ENCODE measurements at regions not wholly inside any gene's neighbourhood (a gene's known extent, or its start where the extent isn't known, plus 50 kb on each side); places are given as distances from the start of the nearest gene placed in this dataset.

DNA sequence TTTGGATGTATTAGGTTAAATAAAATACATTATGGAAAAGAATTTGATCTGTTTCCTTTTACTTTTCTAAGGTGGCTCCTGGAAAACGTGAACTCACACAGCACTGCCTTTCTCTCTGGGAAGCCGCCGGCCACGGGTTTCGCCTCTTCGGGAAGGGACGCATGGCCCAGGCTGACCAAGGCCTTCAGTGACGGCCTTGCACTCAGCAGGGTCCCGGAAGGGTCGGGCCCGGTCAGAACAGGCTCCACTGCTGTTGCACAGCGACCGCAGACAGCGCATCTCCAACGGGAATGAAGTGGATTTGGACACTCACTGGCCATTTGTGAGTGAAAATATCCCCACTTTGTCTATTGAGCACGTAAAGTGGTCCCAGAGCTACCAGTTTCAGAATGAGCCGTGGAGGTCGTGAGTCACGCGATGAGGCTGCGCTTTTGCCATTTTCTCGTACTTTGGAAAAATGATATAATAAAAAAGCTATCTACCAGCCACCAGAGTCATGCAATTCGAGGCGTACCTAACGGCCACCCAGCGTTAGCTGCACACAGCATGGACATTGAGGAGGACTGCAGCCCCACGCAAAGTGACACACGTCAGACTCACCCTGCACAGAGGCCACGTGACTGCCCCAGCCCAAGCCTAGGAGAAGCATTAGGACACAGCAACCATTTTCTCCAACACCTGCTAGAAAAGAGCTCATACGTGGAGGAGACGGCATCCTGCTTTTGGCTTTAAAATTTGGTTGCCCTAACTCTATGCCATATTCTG lies 244.3 kb downstream of the TTLL2 start:
- H3K9me3 Mint-ChIP-seq, result peaks cover 0 to 2% (median 0%) of the 10 kb centered on the region in 7 donors
- Histone ChIP-seq H3K4me1 (ENCODE audit: control insufficient read depth in 1 of 2, insufficient read depth in 2 of 2, low read length in 2 of 2) (no peaks in the 10 kb centered on the region), H2AFZ (ENCODE audit: insufficient read depth, low read depth, low read length, poor library complexity, severe bottlenecking) (no peak overlapping the region), H3K4me3 (replicated peaks in 1 of 3; ENCODE audit: low read depth in 2 of 3, low read length in 3 of 3) (no peak overlapping the region), H3K9ac (ENCODE audit: insufficient read depth, low read length, poor library complexity, severe bottlenecking) (no peak overlapping the region), H4K20me1 (ENCODE audit: insufficient read depth, low read length) (no peaks in the 10 kb centered on the region), H3K79me2 (ENCODE audit: insufficient read depth, low read length) (no peaks in the 10 kb centered on the region), H3K27ac (ENCODE audit: low read depth in 1 of 2, low read length in 2 of 2) (no peak overlapping the region), H3K36me3 (replicated peaks in 1 of 2; ENCODE audit: control insufficient read depth in 1 of 2, insufficient read depth in 2 of 2, low read length in 2 of 2) (no peaks in the 10 kb centered on the region), H3K27me3 (ENCODE audit: control insufficient read depth in 2 of 2, insufficient read depth in 2 of 2, low read length in 2 of 2) (no peaks in the 10 kb centered on the region), H3K4me2 (replicated peaks; ENCODE audit: extremely low read depth, low read length, poor library complexity, severe bottlenecking) (no peak overlapping the region), H3K9me3 (replicated peaks in 1 of 2; ENCODE audit: control insufficient read depth in 1 of 2, insufficient read depth in 1 of 2, low read length in 2 of 2) (no peaks in the 10 kb centered on the region)
- intact Hi-C loops (cut with micrococcal nuclease), result no loop called here
- no peak for TF ChIP-seq CTCF (IDR thresholded peaks at IDR 0.05)
- no peak overlapping the region for H3K4me3 Mint-ChIP-seq
- no peak for DNase-seq
- H3K36me3 Mint-ChIP-seq, result no peaks in the 10 kb centered on the region
- peak overlapping the region in 1 of 7 donors; percentile 29 for H3K27ac Mint-ChIP-seq
- no peaks in the 10 kb centered on the region for H3K4me1 Mint-ChIP-seq
- H3K27me3 Mint-ChIP-seq (ENCODE audit: low read depth in 3 of 3), result peaks cover 0 to 6% (median 0%) of the 10 kb centered on the region in 3 donors
- WGBS (ENCODE audit: insufficient coverage), result 95% methylated on average over 26 of the region's 31 CpGs

DNA sequence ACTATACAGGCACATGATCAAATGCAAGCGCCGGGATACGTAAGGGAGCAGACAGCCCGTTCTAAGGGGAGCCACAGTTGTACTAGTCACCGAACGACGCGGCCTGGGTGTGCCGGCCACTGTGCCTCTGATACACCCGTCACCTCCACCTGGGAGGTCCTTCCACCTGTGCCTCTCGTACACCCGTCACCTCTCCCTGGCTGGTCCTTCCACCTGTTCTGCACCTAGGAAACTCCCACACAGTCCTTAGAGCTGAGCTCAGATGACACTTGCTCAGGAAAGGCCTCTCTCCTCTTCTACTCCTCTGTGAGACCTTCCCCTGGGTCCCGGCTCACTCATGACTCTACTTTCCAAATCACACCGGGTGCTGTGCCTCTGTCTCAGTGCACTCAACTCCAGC lies 245.0 kb downstream of the TTLL2 start:
- H3K4me3 Mint-ChIP-seq, result no peak overlapping the region
- no peak for TF ChIP-seq CTCF (IDR thresholded peaks at IDR 0.05)
- peaks cover 0 to 5% (median 0%) of the 10 kb centered on the region in 7 donors for H3K9me3 Mint-ChIP-seq
- Histone ChIP-seq H3K4me3 (replicated peaks in 1 of 3; ENCODE audit: low read depth in 2 of 3, low read length in 3 of 3) (no peak overlapping the region), H3K4me1 (ENCODE audit: control insufficient read depth in 1 of 2, insufficient read depth in 2 of 2, low read length in 2 of 2) (no peaks in the 10 kb centered on the region), H4K20me1 (ENCODE audit: insufficient read depth, low read length) (no peaks in the 10 kb centered on the region), H3K79me2 (ENCODE audit: insufficient read depth, low read length) (no peaks in the 10 kb centered on the region), H3K27ac (ENCODE audit: low read depth in 1 of 2, low read length in 2 of 2) (no peak overlapping the region), H3K9ac (ENCODE audit: insufficient read depth, low read length, poor library complexity, severe bottlenecking) (no peak overlapping the region), H3K4me2 (replicated peaks; ENCODE audit: extremely low read depth, low read length, poor library complexity, severe bottlenecking) (no peak overlapping the region), H3K9me3 (replicated peaks in 1 of 2; ENCODE audit: control insufficient read depth in 1 of 2, insufficient read depth in 1 of 2, low read length in 2 of 2) (no peaks in the 10 kb centered on the region), H2AFZ (ENCODE audit: insufficient read depth, low read depth, low read length, poor library complexity, severe bottlenecking) (no peak overlapping the region), H3K36me3 (replicated peaks in 1 of 2; ENCODE audit: control insufficient read depth in 1 of 2, insufficient read depth in 2 of 2, low read length in 2 of 2) (no peaks in the 10 kb centered on the region), H3K27me3 (ENCODE audit: control insufficient read depth in 2 of 2, insufficient read depth in 2 of 2, low read length in 2 of 2) (no peaks in the 10 kb centered on the region)
- peaks cover 0 to 6% (median 0%) of the 10 kb centered on the region in 3 donors for H3K27me3 Mint-ChIP-seq (ENCODE audit: low read depth in 3 of 3)
- WGBS (ENCODE audit: insufficient coverage), result 97% methylated on average over 14 of the region's 14 CpGs
- no peaks in the 10 kb centered on the region for H3K36me3 Mint-ChIP-seq
- DNase-seq, result no peak
- H3K27ac Mint-ChIP-seq, result no peak overlapping the region
- intact Hi-C loops (cut with micrococcal nuclease), result no loop called here
- H3K4me1 Mint-ChIP-seq, result no peaks in the 10 kb centered on the region

Data from CD14-positive monocyte (primary cell).